ENCODE measurements at regions not wholly inside any gene's neighbourhood (a gene's known extent, or its start where the extent isn't known, plus 50 kb on each side); places are given as distances from the start of the nearest gene placed in this dataset.

GRCh38 chr20:39111359-39112177, 149.4 kb downstream of the DHX35 start (continued):
- TF ChIP-seq USF2 (IDR thresholded peaks at IDR 0.05; ENCODE audit: low read length), result no peak
- no peak for TF ChIP-seq HDAC2 (IDR thresholded peaks at IDR 0.05; ENCODE audit: borderline replicate concordance in 1 of 2, low read depth in 2 of 2, low read length in 2 of 2)
- no peak for TF ChIP-seq POU5F1 (IDR thresholded peaks at IDR 0.05; ENCODE audit: low read depth, low read length)
- TF ChIP-seq RAD21 (IDR thresholded peaks at IDR 0.05 in 1 of 2, conservative IDR thresholded peaks at IDR 0.05 in 1 of 2; ENCODE audit: low read depth in 2 of 2, low read length in 2 of 2), result no peak
- no peak for TF ChIP-seq ATF2 (IDR thresholded peaks at IDR 0.05; ENCODE audit: low read length)
- no peak for TF ChIP-seq CTBP2 (IDR thresholded peaks at IDR 0.05; ENCODE audit: borderline replicate concordance, insufficient read depth, insufficient read length, low read length)
- no peak for TF ChIP-seq NRF1 (IDR thresholded peaks at IDR 0.05; ENCODE audit: low read depth, low read length)
